Motor neuron (in vitro differentiated cells): ENCODE measurements at regions not wholly inside any gene's neighbourhood (a gene's known extent, or its start where the extent isn't known, plus 50 kb on each side); places are given as distances from the start of the nearest gene placed in this dataset.

ENCODE experiments used
- ATAC-seq, 8 experiments: fragments of 200-7000 bp; cut with Tn5 transposase; replicated peaks in 6 of 8; 2 replicates each; pipeline ENCODE4 v1.8.0; 2021; ENCODE audit warnings: mild to moderate bottlenecking in 8 of 8, moderate library complexity in 8 of 8
- H3K27ac ChIP-seq, 2 donors: fragments of 250-450 bp; sonication (Bioruptor Pico); 2 replicates each; pipeline ENCODE4 v1.9.0; 2021; ENCODE audit warnings: antibody characterized with exemption in 2 of 2, mild to moderate bottlenecking in 2 of 2, moderate library complexity in 1 of 2
- H3K4me1 ChIP-seq, 2 donors: fragments of 250-450 bp; sonication (Bioruptor Pico); replicated peaks in 1 of 2; 2 replicates each; pipeline ENCODE4 v1.6.1; 2021; ENCODE audit warnings: antibody characterized with exemption in 2 of 2, mild to moderate bottlenecking in 2 of 2, moderate library complexity in 1 of 2
- H3K4me3 ChIP-seq, 5 donors: fragments of 250-450 bp; sonication (Bioruptor Pico); 2 replicates each; pipeline ENCODE4 v1.9.0; 2021; ENCODE audit warnings: antibody characterized with exemption in 5 of 5, mild to moderate bottlenecking in 5 of 5, moderate library complexity in 4 of 5
- WGBS, 10 experiments: fragments of 450-650 bp; shearing (Covaris generic); methylation state at CpG; one replicate each; pipeline ENCODE4 v1.0.0; 2022; 5-methylcytosine and 5-hydroxymethylcytosine counted together
- in situ Hi-C, 9 experiments: fragments of 400-800 bp; cut with MboI; loops; one replicate each; pipeline ENCODE4 v1.15.0; 2021; ENCODE audit warnings: low sequenced_read_pairs in 9 of 9, low pct_unique_long_range_greater_than_20kb in 2 of 9; ENCODE audit not compliant: unreplicated experiment in 9 of 9

GRCh38 chr13:29929062-29929847 lies 78.8 kb upstream of the UBL3 start:
- Histone ChIP-seq H3K27ac (no peak overlapping the region), H3K4me3 (no peak overlapping the region), H3K4me1 (peaks cover 2 to 12% of the 10 kb centered on the region in 2 donors)
- in situ Hi-C loops, result no loop called here
- ATAC-seq, result no peak
- WGBS, 10 experiments, result 40 to 100% (median 75%) methylated on average over 1 to 7 of the region's 10 CpGs

GRCh38 chr13:29926098-29926476 lies 75.7 kb upstream of the UBL3 start:
- 100% methylated on average over 1 to 3 of the region's 4 CpGs; no CpG with 5 or more reads in 7 of the 10 experiments for WGBS, 10 experiments
- Histone ChIP-seq H3K4me3 (no peak overlapping the region), H3K4me1 (peaks cover 9 to 30% of the 10 kb centered on the region in 2 donors), H3K27ac (no peak overlapping the region)
- in situ Hi-C loops, result no loop called here
- ATAC-seq, result no peak

- Histone ChIP-seq H3K27ac (no peak overlapping the region), H3K4me3 (no peak overlapping the region), H3K4me1 (peaks cover 9 to 33% of the 10 kb centered on the region in 2 donors)
- in situ Hi-C loops, result no loop called here
- WGBS, 10 experiments, result 30 to 100% (median 89%) methylated on average over 1 to 3 of the region's 3 CpGs; no CpG with 5 or more reads in 3 of the 10 experiments
- ATAC-seq, result peak in 6 of 8 experiments; percentile 6 to 54 (median 29)
Measured at GRCh38 chr13:29925457-29926097, 75.2 kb upstream of the UBL3 start.

- 75 to 100% (median 90%) methylated on average over 1 to 5 of the region's 12 CpGs; no CpG with 5 or more reads in 3 of the 10 experiments for WGBS, 10 experiments
- Histone ChIP-seq H3K4me3 (no peak overlapping the region), H3K4me1 (peaks cover 15 to 42% of the 10 kb centered on the region in 2 donors), H3K27ac (no peak overlapping the region)
- in situ Hi-C loops, result no loop called here
- ATAC-seq, result no peak
Measured at GRCh38 chr13:29924482-29925350, 74.3 kb upstream of the UBL3 start.

GRCh38 chr13:29923554-29924481 lies 73.4 kb upstream of the UBL3 start:
- in situ Hi-C loops, result no loop called here
- Histone ChIP-seq H3K4me1 (peaks cover 18 to 50% of the 10 kb centered on the region in 2 donors), H3K4me3 (no peak overlapping the region), H3K27ac (no peak overlapping the region)
- 15 to 86% (median 59%) methylated on average over 1 to 8 of the region's 12 CpGs for WGBS, 10 experiments
- peak; percentile 63 to 86 (median 72) for ATAC-seq

- in situ Hi-C loops, result no loop called here
- H3K4me1 ChIP-seq, result peaks cover 27 to 60% of the 10 kb centered on the region in 2 donors
- H3K4me3 ChIP-seq, result no peak overlapping the region
- H3K27ac ChIP-seq, result no peak overlapping the region
- ATAC-seq, result no peak
- 63 to 100% (median 89%) methylated on average over 1 to 3 of the region's 3 CpGs; no CpG with 5 or more reads in 2 of the 10 experiments for WGBS, 10 experiments
Measured at GRCh38 chr13:29922896-29923295, 72.5 kb upstream of the UBL3 start.

- Histone ChIP-seq H3K4me3 (no peak overlapping the region), H3K4me1 (peaks cover 32 to 65% of the 10 kb centered on the region in 2 donors), H3K27ac (no peak overlapping the region)
- peak in 3 of 8 experiments; percentile 10 to 58 (median 36) for ATAC-seq
- in situ Hi-C loops, result no loop called here
- WGBS, 10 experiments, result 0 to 100% (median 71%) methylated on average over 1 to 6 of the region's 7 CpGs
Measured at GRCh38 chr13:29922281-29922821, 71.9 kb upstream of the UBL3 start.

- WGBS, 10 experiments, result 91 to 100% (median 100%) methylated on average over 1 to 6 of the region's 6 CpGs; no CpG with 5 or more reads in 1 of the 10 experiments
- no peak for ATAC-seq
- peaks cover 36 to 70% of the 10 kb centered on the region in 2 donors for H3K4me1 ChIP-seq
- no peak overlapping the region for H3K27ac ChIP-seq
- no peak overlapping the region for H3K4me3 ChIP-seq
- in situ Hi-C loops, result no loop called here
Measured at GRCh38 chr13:29921542-29921941, 71.1 kb upstream of the UBL3 start.

- Histone ChIP-seq H3K4me3 (no peak overlapping the region), H3K27ac (peak overlapping the region in 1 of 2 donors; percentile 50), H3K4me1 (peaks cover 34 to 66% of the 10 kb centered on the region in 2 donors)
- WGBS, 10 experiments, result 63 to 94% (median 75%) methylated on average over 1 to 4 of the region's 5 CpGs; no CpG with 5 or more reads in 1 of the 10 experiments
- peak in 3 of 8 experiments; percentile 65 to 76 (median 66) for ATAC-seq
- in situ Hi-C loops, result no loop called here
Measured at GRCh38 chr13:29920025-29920643, 69.7 kb upstream of the UBL3 start.

- Histone ChIP-seq H3K27ac (no peak overlapping the region), H3K4me3 (no peak overlapping the region), H3K4me1 (peaks cover 31 to 54% of the 10 kb centered on the region in 2 donors)
- in situ Hi-C loops, result no loop called here
- WGBS, 10 experiments, result 20 to 100% (median 96%) methylated on average over 1 to 4 of the region's 4 CpGs; no CpG with 5 or more reads in 1 of the 10 experiments
- no peak for ATAC-seq
Measured at GRCh38 chr13:29918845-29919244, 68.4 kb upstream of the UBL3 start.

- in situ Hi-C loops, result no loop called here
- ATAC-seq, result peak in 5 of 8 experiments; percentile 67 to 92 (median 83)
- Histone ChIP-seq H3K4me3 (no peak overlapping the region), H3K4me1 (peaks cover 30 to 45% of the 10 kb centered on the region in 2 donors), H3K27ac (peak overlapping the region in 1 of 2 donors; percentile 39)
- WGBS, 10 experiments, result 0 to 93% (median 20%) methylated on average over 2 to 3 of the region's 3 CpGs; no CpG with 5 or more reads in 1 of the 10 experiments
Measured at GRCh38 chr13:29917650-29918049, 67.2 kb upstream of the UBL3 start.
